Stimulated activated CD8-positive, alpha-beta memory T cell treated with anti-CD3 and anti-CD28 coated beads, Interleukin-7, amount 100 ng/mL, for 24 hours (primary cell): ENCODE measurements at regions not wholly inside any gene's neighbourhood (a gene's known extent, or its start where the extent isn't known, plus 50 kb on each side); places are given as distances from the start of the nearest gene placed in this dataset.

Experiments used
- DNase-seq: peaks from one replicate; pipeline ENCODE4 v3.0.0-alpha.2; 2020; ENCODE audit warnings: low read depth

GRCh38 chr1:114314098-114314497 lies 160.4 kb upstream of the SYT6 start:
- DNase-seq = no peak

- no peak for DNase-seq
These were observed 157.1 kb upstream of the SYT6 start for GRCh38 chr1:114310695-114311271.

GRCh38 chr1:114302821-114303220 lies 149.2 kb upstream of the SYT6 start:
- DNase-seq = no peak

- DNase-seq = no peak
These were observed 145.8 kb upstream of the SYT6 start for GRCh38 chr1:114299331-114299975.

- DNase-seq = no peak
These were observed 144.3 kb upstream of the SYT6 start for GRCh38 chr1:114298008-114298407.

- DNase-seq = no peak
These were observed 142.7 kb upstream of the SYT6 start for GRCh38 chr1:114296413-114296812.

GRCh38 chr1:114295321-114295720 lies 141.7 kb upstream of the SYT6 start:
- no peak for DNase-seq

- DNase-seq = no peak
These were observed 139.2 kb upstream of the SYT6 start for GRCh38 chr1:114292835-114293234.

- no peak for DNase-seq
These were observed 138.5 kb upstream of the SYT6 start for GRCh38 chr1:114292194-114292593.

- DNase-seq = no peak
These were observed 137.1 kb upstream of the SYT6 start for GRCh38 chr1:114290776-114291175.

GRCh38 chr1:114290341-114290740 lies 136.7 kb upstream of the SYT6 start:
- DNase-seq = no peak

GRCh38 chr1:114289824-114290223 lies 136.2 kb upstream of the SYT6 start:
- no peak for DNase-seq

- no peak for DNase-seq
These were observed 135.6 kb upstream of the SYT6 start for GRCh38 chr1:114289306-114289705.

- no peak for DNase-seq
These were observed 133.3 kb upstream of the SYT6 start for GRCh38 chr1:114286960-114287359.

GRCh38 chr1:114286179-114286578 lies 132.5 kb upstream of the SYT6 start:
- no peak for DNase-seq

GRCh38 chr1:114282751-114283403 lies 129.2 kb upstream of the SYT6 start:
- peak; percentile 71 for DNase-seq

GRCh38 chr1:114278911-114279310 lies 125.2 kb upstream of the SYT6 start:
- no peak for DNase-seq

- DNase-seq = no peak
These were observed 124.8 kb upstream of the SYT6 start for GRCh38 chr1:114278430-114278829.

- no peak for DNase-seq
These were observed 121.1 kb upstream of the SYT6 start for GRCh38 chr1:114274621-114275317.

- DNase-seq = no peak
These were observed 118.9 kb upstream of the SYT6 start for GRCh38 chr1:114272593-114272992.

- DNase-seq = no peak
These were observed 117.0 kb upstream of the SYT6 start for GRCh38 chr1:114270718-114271117.

- no peak for DNase-seq
These were observed 116.6 kb upstream of the SYT6 start for GRCh38 chr1:114270282-114270681.

- DNase-seq = no peak
These were observed 115.9 kb upstream of the SYT6 start for GRCh38 chr1:114269539-114269938.
